NCI-H524 (cell line): ENCODE measurements at regions not wholly inside any gene's neighbourhood (a gene's known extent, or its start where the extent isn't known, plus 50 kb on each side); places are given as distances from the start of the nearest gene placed in this dataset.

ENCODE experiments used
- DNase-seq, 2 experiments: peaks; one replicate each; lab custom pipeline; 2025; lab: John Stamatoyannopoulos, UW

DNA sequence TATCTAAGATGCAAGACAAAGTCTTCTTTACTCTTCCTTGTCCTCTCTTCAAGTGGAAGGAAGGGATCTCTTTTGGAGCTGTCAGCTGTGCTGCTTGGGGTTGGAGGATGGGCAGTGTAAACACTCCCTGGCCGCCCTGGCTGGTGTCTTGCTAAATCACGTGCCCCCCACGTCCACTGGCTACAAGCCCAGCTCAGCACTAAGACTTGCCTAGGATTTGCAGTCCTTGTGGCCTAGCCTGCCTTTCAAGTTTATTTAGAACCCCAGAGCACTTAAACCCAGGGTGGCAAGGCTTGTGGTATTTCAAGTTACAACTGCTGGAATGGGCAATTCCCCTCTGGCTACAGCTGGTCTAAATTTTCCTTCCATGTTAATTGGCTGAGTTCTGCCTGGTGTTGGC lies 272.4 kb upstream of the MYO3A start:
- DNase-seq = no peak

GRCh38 chr10:25666276-25666675 lies 267.8 kb upstream of the MYO3A start:
- DNase-seq = no peak

GRCh38 chr10:25675204-25675603 lies 258.8 kb upstream of the MYO3A start:
- no peak for DNase-seq

GRCh38 chr10:25675615-25676014 lies 258.4 kb upstream of the MYO3A start:
- no peak for DNase-seq

DNA sequence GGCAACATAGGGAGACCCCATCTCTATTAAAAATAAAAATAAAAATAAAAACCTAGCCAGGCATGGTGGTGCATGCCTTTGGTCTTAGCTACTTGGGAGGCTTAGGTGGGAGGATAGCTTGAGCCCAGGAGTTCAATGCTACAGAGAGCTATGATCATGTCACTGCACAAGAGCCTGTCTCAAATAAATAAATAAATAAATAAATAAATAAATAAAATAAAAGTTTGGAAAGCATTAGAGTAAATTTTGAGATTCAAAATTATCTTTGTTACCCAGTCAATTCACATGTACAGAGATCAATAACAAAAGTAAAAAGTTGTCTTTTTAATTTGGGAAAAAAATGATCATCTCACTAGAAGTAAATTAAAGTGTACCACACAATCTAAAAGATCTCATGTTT lies 255.8 kb upstream of the MYO3A start:
- DNase-seq = no peak

DNA sequence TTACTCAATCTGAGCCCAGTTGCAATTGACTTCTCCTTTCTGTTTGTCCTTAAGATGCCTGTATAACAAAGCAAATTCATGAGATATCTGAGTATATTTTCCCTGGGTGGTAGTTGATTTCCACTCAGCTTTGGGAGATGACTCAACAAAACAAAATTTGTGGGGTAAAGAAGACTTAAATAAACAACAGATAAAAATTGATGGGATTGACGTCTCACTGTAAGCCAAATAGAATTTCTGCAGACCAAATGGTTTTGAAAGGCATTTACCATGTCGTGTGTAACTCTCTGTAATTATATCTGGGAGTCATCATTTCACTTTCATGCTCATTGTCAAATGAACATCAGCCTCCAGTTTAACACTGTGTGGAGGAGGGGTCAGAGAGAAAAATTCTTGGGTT lies 255.4 kb upstream of the MYO3A start:
- no peak for DNase-seq

DNA sequence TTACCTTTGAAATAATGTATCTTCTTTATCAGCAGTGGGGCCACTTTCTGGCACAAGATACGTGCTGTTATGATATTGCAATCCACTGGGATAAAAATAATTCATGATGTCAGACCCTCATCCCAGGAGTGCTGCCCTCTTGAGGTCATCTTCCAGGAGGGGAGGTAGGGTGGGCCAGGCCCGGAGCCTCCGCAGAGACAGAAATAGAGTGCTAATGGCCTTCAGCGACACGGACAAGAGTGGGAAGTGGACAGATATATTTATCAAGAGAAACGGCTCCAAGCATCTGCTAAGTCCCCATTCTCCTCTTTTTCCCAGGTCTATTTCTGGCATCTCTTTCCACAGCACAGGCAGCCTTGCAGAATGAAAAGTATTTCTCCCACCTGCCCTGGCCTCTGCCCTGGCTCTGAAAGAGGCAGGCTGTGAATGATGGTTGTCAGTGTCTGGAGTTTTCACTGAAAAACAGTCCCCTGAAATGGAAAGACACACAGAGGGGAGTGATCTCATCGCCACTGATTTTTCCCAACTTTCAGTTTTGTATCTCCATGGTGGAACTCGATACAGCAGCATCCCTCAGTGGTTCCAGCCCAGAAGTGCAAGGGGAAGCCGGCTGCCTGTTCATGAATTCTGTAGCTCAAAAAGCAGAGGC lies 251.7 kb upstream of the MYO3A start:
- DNase-seq = peak in 1 of 2 experiments; percentile 18

DNA sequence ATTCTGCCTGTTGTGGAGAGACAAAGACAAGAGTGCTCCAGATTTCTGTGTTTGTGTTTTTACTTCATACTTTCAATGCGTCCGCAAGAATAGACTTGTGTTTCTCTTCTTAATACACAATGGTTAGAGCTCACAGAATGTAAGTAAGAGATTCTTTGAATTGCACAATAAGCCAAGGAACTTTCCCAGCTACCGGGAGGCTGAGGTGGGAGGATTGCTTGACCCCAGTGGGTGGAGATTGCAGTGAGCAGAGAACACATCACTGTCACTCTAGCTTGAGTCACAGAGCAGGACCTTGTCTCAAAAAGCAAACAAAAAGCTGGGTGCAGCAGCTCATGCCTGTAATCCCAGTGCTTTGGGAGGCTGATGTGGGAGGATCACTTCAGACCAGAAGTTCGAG lies 250.7 kb upstream of the MYO3A start:
- DNase-seq = no peak

DNA sequence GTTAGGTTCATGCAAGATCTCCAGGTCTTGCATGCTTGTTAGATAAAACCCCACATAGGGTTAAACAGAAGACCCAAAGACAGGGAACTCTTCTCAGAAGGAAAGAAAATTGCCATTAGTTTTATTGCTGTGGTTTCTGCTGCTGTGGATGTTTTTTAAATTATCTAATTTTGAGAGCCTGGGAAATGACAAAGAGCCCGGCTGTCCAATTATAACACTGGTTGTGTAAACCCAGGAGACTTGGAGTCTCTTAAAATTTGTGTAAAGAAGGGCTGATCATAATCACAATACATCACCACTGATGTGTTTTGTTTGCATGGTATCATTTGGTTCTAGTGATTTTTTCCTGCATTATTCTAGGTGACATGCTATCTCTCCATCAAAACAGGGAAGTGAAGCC lies 246.5 kb upstream of the MYO3A start:
- no peak for DNase-seq

DNA sequence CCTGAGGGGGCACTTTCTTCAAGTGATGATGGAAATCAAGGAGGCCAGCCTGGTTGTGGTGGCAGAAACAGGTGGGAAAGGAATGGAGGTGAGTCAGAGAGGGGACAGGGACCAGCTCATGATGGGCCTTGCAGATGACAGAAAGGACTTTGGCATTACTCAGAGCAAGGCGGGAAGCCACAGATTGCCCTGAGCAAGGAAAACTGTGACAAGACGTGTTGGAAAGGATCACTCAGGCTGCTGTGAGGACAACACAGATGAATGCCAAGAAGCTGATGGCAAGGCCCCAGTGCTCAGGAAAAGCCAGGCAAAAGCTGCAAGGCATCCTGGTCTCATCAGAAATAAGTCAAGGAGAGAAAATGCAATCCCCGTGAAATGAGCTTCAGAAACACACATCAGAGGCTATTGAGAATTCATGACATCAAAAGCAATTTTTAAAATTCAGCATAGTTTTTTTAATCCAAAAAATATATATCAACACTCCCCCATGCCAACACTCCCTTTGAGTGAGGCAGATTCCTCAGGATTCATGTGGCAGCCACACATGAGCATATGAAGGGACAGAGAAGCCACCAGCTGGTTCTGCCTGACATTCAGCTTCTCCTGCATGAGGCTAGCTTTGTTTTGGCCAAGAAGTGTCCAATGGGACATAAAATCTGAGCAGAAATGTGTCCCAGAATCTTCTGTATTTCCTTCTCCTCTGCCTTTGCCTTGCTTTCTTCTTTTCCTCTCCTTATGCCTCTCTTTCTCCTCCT lies 244.5 kb upstream of the MYO3A start:
- no peak for DNase-seq

DNA sequence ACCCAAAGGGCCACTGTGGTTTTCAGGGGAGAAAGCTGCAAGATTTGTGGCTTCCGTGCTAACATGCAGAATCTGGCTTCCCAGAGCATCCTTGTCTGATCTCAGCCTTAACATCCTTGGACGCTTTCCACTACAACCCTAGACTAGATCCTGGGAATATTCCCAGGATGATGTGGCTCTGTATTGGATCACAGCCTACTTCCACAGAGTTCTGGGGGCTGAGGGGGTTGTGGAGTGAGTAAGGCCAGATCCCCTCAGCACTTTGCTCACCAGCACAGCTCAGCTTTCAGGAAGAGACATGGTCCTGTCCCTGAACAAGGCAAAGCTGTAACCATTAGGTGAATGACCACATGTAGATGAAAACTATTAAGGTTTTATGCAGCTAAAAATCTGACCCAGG lies 241.3 kb upstream of the MYO3A start:
- no peak for DNase-seq

DNA sequence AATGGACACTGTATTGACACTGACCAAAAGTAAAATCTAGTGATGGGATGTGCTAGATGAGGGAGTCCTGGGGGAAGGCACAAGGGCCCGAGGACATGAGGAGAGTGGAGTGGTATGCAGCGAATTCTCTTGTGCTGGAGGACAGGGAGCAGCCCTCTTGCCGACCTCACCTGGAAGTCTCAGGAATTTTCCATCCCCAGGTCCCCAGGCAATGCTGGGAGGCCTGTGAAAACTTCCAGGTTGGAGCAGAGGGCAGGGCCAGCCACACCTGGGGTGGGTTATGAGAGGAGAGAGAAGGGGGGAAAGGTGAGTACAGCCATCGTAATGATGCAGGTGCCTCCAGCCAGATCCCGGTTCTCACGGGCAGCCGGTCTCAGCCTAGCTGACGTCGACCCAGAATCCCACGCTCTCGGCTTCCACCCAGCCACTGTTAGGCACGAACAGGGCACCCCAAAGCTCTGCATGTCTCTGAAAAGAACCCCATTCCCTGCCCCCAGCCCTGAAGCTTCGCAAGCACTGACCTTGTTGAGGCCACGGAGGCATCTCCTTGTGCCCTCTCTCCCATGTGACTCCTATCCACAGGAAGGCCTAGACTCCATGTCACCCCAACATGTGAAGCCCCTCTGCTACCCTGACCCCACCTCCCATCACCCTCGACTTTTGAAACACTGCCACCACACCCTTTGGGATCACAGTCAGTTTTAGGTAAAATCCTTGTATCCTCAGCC lies 239.7 kb upstream of the MYO3A start:
- DNase-seq = no peak

GRCh38 chr10:25694971-25695370 lies 239.1 kb upstream of the MYO3A start:
- no peak for DNase-seq

DNA sequence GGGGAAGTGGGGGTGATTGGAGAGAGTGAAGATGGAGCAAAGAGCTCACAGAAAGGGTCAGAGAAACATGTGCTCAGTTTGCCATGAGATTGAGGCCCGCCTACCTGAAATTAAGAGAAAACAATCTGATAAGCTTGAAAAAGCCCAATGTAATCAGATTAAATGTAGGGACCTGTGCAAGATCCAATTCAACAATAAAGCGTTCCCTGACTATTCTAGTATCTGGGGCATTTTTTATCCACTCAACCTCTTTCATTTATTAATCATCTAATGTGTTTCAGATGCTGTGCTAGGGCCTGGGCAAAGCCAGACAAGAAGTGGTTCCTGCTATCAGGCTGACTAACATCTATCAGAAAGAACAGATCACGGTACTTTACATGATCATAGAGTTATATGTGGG lies 238.4 kb upstream of the MYO3A start:
- no peak for DNase-seq

DNA sequence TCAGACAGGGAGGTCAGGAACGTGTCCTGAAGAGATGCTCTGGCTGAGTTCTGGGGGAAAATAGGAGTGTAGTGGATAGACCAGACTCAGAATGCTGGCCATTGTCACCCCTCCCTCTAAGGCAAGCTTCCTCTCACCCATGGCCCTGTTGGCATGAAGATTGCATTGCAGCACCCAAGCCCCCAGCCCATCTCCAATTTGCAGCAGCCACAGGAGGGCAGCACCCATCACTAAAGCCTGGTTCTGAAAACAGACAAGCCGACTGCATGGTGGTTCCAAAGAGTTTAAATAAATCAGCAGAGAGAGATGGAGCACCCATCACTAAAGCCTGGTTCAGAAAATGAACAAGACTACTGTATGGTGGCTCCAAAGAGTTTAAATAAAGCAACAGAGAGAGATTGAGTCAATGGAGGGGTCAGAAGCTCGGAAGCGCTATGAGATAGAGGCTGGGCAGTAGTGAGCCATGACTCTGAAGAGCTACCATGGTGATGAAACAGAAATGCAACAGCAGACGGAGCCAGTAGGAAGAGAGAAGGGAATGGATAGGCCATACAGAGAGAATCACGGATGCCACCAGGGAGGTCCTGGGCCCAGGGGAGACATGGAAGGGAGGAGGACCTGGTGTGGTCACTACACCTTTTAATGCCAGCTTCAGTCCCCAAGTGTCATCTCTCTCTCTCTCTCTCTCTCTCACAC lies 237.9 kb upstream of the MYO3A start:
- peak in 1 of 2 experiments; percentile 3 for DNase-seq

DNA sequence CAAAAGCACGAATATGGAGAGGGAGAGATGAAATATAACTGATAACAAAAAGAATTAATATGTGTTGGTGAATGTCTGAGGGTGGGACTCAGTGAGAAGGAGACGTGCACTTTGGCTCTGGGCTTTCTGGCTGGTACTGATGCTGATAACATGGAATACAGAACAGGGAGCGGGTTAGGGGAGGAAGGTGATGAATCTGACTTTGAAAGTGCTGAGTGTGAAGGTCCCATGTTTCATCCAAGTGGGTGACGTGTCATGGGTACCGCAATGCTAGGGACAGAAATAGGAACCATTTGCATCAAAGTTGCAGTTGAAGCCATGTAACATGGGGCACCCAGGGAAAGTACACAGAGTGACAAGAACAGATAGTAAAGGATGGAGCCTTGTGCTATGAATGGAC lies 236.6 kb upstream of the MYO3A start:
- DNase-seq = no peak

DNA sequence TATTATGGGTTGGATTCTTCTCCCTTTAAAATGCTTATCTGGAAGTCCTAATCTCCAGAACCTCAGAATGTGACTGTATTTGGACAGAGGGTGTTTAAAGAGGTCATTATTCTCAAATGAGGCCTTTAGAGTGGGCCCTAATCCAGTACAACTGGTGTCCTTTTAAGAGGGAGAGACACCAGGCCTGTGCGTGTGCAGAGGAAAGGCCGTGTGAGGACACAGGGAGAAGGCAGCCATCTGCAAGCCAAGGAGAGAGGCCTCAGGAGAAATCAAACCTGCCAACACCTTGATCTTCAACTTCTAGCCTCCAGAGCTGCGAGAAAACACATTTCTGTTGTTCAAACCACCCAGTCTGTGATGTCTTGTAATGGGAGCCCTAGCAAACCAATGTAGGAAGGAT lies 235.4 kb upstream of the MYO3A start:
- no peak for DNase-seq

GRCh38 chr10:25699631-25700030 lies 234.4 kb upstream of the MYO3A start:
- no peak for DNase-seq

DNA sequence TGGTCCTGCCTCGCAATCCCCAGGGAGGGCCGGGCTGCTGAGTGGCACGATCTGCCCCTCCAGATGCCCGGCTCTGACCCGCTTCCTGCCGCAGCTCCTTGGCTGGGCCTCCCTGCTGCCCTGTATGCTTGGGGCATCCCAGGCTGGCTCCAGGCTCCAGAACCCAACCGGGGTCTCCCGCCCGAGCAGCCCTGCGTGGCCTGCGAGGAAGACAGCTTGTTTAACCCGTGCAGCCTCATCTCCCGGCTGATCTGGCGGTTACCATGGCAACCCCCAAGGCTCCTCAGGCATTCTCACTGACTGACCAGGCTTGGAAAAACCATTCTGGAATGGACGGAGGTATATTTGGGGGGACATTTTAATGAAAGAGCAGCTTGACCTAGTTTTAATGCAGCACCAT lies 232.4 kb upstream of the MYO3A start:
- DNase-seq = peak; percentile 0 to 15

DNA sequence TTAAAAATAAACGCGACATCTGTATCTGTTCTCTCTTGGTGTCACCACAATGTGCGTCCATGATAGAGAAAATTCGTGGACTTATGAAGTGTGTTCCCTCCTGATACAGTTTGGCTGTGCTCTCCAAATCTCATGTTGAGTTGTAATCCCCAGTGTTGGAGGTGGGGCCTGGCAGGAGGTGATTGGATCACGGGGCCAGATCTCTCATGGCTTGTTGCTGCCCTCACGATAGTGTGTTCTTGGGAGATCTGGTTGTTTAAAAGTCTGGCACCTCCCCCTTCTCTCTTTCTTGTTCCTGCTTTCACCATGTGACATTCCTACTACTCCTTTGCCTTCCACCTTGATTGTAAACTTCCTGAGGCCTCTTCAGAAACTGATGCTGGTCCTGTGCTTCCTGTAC lies 229.4 kb upstream of the MYO3A start:
- no peak for DNase-seq

DNA sequence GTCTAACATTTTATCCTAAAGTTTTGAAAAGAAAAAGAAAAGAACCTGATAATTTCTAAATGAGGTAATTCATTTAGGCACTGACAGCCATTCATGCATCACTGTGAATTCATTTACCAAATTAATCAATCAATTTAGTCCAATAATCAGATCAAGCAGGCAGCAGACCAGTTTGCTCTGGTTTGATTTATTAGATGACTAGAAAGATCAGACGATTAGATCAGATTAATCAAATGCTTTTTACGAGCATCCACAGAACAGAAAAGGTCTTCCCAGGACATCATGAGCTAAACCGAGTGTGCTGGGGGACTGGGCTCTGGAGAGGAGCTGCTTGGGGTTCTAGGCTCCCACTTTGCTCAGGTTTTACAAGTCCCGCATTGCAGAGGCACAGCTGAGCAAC lies 226.5 kb upstream of the MYO3A start:
- no peak for DNase-seq

GRCh38 chr10:25707976-25708671 lies 225.9 kb upstream of the MYO3A start:
- DNase-seq = no peak
